NCI-H1105 (cell line): ENCODE measurements at regions not wholly inside any gene's neighbourhood (a gene's known extent, or its start where the extent isn't known, plus 50 kb on each side); places are given as distances from the start of the nearest gene placed in this dataset.

Source experiments
- DNase-seq: peaks from one replicate; lab custom pipeline; 2025; lab: John Stamatoyannopoulos, UW

DNA sequence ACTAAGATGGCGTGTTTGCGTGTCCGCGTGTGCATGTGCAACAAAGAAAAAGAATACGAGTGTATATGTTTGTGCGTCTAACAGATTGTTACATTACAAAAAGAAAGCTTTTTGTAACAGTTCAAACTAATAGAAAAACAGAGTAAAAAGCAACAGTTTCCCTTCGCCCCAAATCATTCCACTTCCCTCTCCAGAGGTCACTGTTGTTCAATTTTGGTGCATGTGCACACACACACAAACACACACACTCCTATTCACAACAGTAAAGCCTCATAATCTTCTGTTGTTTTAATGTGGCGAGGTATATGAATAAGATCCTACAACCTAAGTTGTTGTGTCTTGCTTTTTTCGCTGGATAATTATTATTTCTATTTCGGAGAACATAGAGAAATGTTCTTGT, 357.3 kb upstream of the SLC8A1 start:
- DNase-seq = no peak

DNA sequence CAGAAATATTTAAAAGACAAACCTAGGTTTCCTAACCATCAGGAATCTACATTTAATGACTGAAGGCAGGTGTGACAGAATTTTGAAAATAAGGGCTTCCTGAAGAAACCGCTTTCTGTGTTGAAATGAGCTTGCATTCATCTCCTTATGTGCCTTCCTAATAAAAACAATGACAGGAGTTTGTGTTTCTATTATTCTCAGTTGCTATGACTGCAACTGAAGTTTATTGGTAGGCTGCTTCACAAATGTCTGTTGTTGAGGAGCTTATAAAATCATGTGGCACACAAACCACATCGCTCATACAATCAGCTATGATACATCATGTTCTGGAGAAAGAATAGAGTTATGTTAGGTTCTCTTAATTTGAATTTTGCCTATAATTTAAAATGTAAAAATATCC, 362.7 kb upstream of the SLC8A1 start:
- DNase-seq = no peak

DNA sequence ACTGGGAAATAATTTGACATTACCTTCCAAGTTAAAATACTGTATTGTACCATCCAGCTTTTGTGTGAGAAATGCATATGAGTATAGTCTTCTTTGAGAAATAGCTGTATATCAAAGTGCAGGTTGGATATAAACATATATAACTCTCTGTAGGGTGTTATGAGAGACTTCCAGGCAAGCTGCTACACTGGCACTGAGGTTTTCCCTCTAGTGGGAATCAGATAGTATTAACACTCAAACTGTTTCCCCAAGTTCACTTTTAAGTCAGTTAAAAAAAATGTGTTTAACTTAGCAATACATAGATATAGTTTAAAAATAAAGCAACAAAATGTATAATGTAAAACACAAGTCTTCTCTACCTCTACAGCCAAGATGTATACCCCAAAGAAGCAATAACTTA, 368.4 kb upstream of the SLC8A1 start:
- DNase-seq = no peak

DNA sequence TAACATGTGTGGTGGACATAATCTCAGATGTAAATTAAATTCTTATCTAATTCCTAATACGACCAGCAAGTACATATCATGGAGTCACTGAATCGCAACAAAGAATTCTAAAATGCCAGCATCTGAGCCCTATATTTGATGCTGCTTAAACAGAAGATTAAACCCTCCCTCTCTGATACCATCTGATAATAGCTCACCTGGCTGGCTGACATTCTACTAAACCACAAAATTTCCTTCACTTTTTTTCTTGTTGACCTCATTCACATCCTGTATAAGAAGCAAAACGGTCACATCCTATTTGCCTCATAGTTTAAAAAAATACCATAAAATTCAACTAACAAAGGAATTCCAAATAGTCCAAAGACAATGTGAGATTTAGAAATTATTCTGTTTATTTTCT, 371.6 kb upstream of the SLC8A1 start:
- no peak for DNase-seq

DNA sequence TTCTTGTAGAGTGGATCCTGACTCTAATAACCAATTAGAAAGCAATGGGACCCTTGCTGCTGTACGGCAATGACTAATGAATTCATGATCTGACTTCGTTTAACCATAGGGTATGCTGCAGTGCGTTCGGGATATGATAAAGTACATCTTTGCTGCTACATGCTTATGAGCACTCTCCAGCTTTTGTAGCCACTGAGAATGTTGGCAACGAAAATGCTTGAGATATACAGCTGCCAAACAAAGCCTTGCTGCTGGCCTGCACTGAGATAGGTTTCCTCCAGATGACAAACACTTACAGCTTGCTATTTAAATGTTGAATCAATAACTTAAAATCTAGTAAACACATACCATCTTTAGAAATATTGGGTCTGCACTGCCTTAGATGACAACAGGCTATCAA, 372.4 kb upstream of the SLC8A1 start:
- DNase-seq = no peak

DNA sequence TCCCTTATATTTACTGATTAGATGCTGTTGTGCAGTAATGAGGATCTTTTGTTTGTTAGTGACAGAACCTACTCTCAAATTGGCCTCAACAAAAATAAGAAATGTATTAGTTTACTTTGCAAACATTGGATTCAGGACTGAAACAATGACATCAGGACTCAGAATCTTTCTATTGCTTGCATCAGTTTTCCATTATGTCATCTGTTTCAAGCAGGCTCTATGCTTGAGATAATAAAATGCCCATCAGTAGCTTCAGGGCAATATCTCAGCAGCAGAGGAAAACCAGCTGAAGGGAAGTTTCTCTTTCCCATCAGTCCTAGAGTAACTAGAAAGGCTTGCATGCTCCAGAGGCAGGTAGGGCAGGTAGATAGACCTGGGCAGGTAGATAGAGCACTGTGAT, 375.5 kb upstream of the SLC8A1 start:
- no peak for DNase-seq

DNA sequence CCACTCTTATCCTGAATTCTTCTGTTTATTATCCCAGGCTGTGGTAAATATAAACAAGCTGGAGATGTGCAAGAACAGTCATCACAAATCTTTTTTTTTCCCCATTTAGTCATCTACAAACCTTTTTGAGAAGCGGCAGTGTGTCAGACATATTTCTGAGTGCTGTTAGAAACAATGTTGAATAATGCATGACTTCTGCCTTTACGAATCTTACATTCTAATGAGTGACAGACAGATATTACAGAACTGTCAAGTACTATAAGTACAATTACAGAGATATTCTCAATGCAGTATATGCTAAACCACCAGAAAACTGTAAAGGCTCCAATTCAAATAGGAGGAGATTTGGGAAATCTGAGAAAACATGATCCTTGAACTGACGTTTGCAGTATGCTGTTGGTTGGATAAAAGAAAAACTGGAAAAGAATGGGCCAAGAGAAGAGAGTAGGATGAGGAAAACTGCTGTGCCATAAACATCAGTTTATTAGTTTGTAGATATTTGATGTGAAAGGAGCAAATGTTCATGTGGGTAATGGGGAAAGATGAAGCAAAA, 379.5 kb upstream of the SLC8A1 start:
- no peak for DNase-seq

DNA sequence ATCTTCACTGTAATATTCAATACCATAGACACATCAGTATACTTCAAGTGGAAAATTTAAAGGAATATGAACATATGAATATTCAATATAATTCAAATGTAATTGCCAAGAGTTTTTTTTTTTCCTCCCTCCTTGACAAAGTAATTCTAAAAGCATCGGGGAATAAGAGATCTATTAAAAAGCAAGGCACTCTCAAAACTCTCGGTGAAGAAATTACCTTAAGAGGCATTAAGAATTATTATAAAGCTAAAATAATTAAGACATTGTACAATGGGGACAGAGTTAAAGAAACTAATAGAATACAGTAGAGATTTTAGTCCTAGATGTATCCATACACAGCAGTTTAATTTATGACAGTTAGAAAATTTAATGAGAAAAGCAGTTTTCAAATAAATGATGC, 390.0 kb upstream of the SLC8A1 start:
- no peak for DNase-seq

DNA sequence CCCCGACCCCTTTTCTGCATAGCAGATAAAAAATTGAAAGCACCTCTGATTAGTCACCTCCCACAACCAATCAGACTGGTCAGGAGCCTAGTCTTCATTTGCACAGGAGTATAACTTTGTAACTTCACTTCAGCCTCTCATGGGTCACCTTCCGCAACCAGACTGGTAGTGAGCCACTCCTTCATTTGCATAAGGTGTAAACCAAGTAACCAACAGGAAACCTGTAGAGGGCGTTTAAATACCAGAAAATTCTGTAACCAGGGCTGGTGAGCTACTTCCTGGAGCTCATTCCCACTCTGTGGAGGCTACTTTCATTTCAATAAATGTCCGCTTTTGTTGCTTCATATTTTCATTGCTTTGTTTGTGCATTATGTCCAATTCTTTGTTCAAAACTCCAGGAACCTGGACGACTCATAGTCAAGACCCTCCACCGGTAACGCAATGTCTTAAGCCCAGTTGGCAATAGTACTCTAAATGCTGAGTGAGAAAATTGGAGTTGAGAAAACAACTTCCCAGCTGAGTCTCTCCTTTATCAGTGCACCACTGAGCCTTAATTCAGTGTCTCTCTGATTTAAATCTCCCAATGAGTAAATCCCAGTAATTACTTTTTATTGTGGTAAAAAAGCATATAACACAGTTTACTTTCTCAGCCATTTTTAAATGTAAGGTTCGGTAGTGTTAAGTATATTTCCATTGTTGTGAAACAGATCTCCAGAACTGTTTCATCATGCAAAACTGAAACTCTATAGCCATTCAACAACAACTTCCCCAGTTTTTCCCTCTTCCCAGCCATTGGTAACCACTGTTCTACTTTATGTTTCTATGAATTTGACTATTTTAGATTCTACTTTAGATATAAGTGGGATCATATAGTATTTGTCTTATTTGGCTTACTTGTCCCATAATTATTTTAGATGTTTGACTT, 392.7 kb upstream of the SLC8A1 start:
- DNase-seq = no peak

DNA sequence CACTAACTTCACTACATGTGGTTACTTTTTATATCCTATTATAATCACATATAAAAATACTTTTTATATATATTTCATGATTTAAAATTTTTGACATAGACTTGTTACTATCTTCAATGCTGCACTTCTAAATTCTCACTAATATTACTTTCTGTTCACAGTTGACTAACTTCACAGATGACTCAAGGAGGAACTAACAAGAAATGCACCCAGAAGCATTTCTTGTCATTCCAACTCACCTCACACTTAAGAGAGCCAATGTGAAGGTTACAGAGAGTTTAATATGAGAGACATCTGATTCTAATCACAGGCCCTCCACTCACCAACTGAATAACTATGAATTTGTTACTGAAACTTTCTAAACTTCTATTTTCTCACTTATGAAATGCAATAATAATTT, 399.8 kb upstream of the SLC8A1 start:
- no peak for DNase-seq

DNA sequence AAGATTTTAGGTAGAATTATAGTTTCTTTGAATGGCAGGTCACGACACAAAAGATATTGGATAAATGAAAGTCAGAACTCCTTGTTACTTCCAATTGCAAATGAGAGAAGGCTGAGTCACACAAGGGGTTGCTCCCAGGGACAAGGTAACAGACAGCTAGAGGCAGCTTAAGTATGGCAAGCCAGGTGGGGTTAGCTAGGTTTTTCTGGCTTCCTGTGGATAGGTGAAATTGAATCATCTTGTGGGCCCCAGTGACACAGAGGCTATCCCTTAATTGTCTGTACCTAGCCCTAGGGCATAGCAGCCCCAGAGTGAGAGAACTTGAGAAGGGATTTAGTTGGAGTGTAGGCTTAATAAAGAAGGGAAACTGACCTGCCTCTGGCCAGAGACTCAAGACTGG, 407.7 kb upstream of the SLC8A1 start:
- DNase-seq = no peak

DNA sequence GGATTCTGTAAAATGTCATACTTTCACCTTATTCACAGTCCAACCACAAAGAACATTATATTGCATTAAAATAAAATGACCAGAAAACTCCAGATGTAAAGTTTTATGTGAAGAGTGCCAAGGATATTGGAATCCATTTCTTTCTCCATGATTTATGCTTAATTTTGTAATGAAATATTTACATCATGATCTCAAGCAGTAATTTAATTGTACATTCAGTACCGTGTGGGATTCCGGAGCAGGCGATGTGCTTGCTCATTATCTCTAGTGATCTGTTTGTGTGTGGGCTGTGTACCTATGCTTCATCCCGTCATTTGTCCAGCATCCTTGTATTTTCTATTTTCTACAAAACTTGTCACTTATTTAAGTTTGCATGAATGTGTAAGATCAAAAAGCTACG, 415.9 kb upstream of the SLC8A1 start:
- no peak for DNase-seq

DNA sequence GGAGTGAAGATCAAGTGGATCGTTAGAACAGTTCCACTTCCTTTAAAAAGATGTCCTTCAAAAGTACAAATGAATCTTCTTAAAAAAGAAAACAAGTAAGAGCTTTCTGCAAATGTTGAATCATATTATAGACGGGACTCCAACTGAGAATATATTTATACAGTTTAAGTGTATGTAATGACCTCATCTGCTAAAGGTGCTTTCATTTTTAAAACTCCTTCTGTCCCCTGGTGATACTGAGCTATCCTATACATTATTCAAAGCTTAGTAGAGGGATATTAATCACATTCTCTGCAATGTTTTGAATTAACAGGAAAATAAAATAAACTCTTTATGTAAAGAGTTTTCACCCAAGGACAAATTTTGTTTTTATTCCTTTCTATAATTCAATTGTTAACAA, 420.7 kb upstream of the SLC8A1 start:
- DNase-seq = no peak

DNA sequence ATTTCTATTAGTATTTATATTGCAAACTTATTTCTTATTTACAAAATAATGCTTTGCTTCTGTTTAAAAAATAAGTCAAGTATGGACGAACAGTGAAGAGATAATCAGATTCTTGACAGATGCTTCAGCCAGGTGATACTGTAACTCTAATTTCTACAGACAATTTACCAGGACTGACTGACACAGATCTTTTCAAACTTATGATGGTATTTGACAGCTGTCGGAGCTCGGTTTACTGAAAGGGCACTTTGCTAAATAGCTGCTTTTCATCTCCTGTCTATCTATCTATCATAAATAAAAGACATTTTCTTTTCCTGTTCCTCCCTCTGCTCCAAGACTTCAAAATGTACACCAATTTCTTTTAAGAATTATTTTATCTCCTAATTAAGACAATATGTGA, 422.5 kb upstream of the SLC8A1 start:
- no peak for DNase-seq

DNA sequence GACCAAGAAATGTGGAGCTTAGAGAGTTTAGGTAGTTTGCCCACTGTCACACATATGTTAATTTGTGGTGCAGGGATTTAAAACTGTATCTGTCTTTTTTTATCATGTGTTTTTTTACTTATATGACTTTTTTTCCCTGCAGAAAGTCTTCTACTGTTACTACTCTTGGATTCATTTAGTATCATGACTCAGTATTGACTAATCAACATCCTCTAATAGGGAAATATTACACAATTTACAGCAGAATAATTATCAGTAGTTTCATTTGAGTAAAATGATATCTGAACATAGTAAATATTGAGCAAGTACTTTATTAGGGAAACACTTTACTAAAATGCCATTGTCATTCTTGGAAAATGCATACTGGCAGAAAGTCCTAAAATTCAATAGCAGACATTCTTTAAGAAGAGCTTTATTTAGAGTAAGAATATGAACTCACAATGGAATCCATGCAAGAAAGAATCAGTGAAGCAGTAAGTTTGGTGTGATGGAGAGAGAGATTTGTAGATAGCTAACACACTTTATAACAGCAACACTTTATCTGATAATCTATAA, 425.9 kb upstream of the SLC8A1 start:
- DNase-seq = no peak

DNA sequence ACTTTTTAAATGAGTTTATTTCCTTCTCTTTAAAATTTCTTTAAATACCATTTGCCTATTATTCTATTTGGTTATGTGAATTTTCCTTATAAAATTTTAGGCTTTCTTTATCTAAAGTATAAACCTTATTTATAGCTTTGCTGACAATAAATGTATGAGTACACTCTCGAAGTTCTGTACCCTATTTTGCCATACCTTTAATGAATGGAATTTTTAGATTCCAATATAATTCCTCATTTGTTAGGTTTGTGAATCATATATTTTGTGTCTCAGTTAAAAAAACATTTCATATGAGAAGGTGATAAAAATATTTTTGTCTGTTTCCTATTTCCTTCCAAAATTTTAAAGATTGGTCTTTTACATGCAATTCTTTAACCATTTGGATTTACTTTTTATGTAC, 427.4 kb upstream of the SLC8A1 start:
- no peak for DNase-seq

DNA sequence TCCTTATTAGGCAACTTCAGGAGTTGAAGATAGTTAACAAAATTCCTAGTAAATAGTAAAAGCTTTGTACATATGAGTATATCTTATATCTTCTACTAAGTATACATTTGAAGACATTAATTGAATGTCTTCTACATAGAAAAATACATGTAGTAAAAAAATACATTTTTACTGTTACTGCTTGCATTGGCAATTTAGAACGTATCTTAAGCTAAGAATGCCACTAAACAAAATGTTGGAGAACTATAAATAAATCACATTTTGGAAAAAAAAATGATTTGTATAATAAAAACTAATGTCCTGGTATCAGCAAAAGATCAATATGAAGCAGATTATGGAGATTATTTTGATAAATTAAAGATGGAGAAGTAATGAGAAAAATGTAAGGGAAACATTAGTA, 434.2 kb upstream of the SLC8A1 start:
- DNase-seq = no peak

DNA sequence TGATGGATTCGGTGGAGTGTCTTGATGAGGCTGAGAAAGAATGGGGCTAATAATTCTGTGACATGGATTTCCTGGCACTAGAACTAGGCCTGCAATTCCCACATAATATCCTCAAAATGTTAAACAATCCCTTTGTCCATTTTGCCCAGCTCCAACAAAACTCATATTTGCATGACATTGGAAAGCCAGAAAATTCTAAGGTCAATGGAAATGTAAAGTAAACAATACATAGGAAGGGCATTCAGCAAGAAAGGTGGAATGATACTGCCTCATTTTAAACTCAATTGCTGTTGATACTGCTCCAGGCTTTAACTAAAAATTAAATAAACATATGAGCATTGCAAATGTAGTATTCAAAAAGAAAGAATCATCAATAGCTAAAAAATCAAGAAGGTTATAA, 434.8 kb upstream of the SLC8A1 start:
- no peak for DNase-seq

DNA sequence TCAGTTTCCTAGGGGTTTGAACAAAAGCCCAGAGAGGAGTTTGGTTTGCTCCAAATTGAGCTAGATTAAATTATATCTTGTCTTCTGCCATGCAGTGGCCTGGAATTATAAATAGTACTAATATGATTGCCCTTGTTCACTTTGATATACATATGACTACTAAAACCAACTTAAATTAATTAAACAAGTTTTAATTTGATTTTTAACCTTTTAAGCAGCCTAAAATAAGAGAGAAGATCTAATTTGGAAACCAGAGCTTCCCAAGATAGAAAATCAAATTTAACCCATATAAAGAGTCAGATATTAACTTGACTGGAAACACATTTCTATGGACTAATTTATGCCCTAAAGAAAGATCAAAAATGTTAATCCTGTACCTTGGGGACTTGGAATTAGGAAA, 444.5 kb upstream of the SLC8A1 start:
- no peak for DNase-seq

DNA sequence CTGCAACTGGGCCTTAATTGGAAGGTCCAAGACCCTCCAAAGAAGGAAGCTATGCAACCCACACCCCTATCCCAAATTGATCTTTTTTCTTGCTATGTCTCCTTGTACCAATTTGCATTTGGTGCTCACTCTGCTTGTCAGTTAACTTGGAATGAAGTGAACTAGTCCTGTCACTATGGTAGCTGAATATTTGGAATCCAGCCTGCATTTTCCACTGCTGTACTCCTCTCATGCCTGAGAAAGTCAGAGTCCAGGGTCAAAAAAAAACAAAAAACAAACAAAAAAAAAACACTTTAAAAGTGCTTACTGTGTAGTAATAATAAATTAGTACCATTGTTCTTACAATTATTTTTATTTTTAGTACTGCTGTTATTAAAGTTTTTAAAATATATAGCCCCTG, 462.8 kb upstream of the SLC8A1 start:
- no peak for DNase-seq

DNA sequence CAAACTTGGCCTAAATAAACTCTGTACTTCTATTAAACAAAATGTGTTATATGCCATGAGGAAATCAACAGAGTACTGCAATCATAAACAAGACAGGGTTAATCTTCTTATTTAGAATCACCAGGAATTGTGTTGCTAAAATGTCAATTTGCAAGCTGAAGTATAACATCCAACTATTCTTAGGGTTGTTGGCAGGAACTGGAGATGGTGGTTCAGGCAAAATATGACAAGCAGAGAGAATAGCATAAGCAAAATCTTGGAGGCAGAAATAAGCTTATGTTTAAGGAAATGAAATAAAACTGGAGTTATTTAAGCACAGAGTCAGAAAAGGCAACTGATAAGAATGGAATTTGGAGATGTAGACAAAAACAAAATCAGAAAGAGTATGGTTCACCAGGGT, 463.8 kb upstream of the SLC8A1 start:
- no peak for DNase-seq

DNA sequence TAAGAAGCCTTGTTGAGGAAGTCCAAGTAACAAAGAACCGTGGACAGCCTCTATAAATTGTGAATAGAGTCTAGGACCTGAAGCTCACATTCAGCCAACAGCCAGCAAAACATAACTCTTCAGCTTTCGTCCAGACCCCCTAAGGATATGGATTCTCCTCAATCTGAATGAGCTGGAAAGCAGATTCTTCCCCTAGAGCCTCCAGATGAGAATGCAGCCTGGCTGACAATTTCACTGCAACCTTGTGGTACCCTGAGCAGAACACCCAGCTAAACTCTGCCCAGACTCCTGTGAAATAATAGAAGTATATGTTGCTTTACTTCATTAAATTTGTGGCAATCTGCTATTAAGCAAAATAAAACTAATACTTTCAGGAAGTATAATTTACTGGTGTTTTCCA, 483.5 kb upstream of the SLC8A1 start:
- no peak for DNase-seq

DNA sequence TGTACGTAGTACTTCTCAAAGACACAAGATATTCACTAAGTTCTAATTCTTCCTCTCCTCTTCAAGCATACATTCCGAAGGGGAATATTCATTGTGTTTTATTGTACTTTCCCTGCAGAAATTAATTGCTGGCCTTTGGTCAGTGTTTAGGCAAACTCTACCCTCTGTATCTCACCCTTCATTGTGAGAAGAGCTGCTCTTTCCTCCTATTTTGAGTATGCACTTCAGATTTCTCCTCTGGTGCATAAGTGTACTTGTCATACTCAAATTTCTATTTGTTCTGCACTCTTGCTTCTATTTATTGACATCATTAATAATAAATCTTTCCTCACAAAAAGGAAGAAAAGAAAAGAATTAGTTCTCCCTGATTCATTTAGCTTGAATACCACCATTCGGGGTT, 485.4 kb upstream of the SLC8A1 start:
- no peak for DNase-seq

DNA sequence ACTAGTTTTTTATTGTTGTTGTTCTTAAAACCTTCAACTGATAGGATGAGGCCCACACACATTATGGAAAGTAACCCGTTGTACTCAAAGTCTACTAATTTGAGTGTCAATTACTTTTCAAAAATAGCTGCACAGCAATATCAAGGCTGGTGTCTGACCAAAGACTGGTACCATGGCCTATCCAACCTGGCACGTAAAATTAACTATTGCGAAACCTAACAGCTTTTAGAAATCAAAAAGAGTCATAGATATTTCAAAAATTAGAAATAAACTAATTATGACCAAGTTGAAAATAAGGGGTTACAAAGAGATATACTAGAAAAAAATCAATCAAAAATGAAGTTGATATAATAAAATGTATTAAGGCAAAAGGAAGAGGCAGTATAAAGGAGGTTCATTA, 501.5 kb upstream of the SLC8A1 start:
- DNase-seq = no peak
